DND-41 (cell line): ENCODE measurements at regions not wholly inside any gene's neighbourhood (a gene's known extent, or its start where the extent isn't known, plus 50 kb on each side); places are given as distances from the start of the nearest gene placed in this dataset.

Experiments
- ATAC-seq: fragments of 200-7000 bp; cut with Tn5 transposase; 3 replicates; pipeline ENCODE4 v1.9.1; 2021; ENCODE audit warnings: low read depth; ENCODE audit not compliant: insufficient read depth
- DNase-seq: peaks from one replicate; pipeline ENCODE4 v3.0.0-alpha.2; 2020
- H2AFZ ChIP-seq: 2 replicates; pipeline ENCODE4 v1.6.0; 2012; ENCODE audit warnings: low read depth, low read length
- H3K27ac ChIP-seq: 2 replicates; pipeline ENCODE4 v1.5.1; 2012; ENCODE audit warnings: low read length, inconsistent platforms
- H3K27me3 ChIP-seq: fragments of 200-600 bp; sonication (generic); 2 replicates; pipeline ENCODE4 v1.6.0; 2012; ENCODE audit warnings: low read length, mild to moderate bottlenecking, inconsistent platforms; ENCODE audit not compliant: insufficient read depth, poor library complexity
- H3K36me3 ChIP-seq: 2 replicates; pipeline ENCODE4 v1.5.1; 2012; ENCODE audit warnings: low read length, inconsistent platforms; ENCODE audit not compliant: insufficient read depth
- H3K4me1 ChIP-seq: 2 replicates; pipeline ENCODE4 v1.5.1; 2012; ENCODE audit warnings: mild to moderate bottlenecking, low read length; ENCODE audit not compliant: insufficient read depth
- H3K4me2 ChIP-seq: 2 replicates; pipeline ENCODE4 v1.6.0; 2012; ENCODE audit warnings: mild to moderate bottlenecking, moderate library complexity, low read length, inconsistent platforms; ENCODE audit not compliant: insufficient read depth
- H3K4me3 ChIP-seq, 2 experiments: fragments of 200-600 bp in 1 of 2; shearing (Covaris generic) in 1 of 2; 2 replicates each; pipeline ENCODE4 v1.5.1; 2012 to 2016; ENCODE audit warnings: inconsistent platforms in 2 of 2, low read length in 2 of 2, mild to moderate bottlenecking in 2 of 2, low read depth in 1 of 2, moderate library complexity in 1 of 2
- H3K79me2 ChIP-seq: 2 replicates; pipeline ENCODE4 v1.6.0; 2012; ENCODE audit warnings: low read length, inconsistent platforms; ENCODE audit not compliant: insufficient read depth
- H3K9ac ChIP-seq: 2 replicates; pipeline ENCODE4 v1.6.0; 2012; ENCODE audit warnings: low read depth, mild to moderate bottlenecking, inconsistent platforms, low read length, moderate library complexity
- H3K9me3 ChIP-seq: 2 replicates; pipeline ENCODE4 v1.5.1; 2012; ENCODE audit warnings: low read length, moderate library complexity, mild to moderate bottlenecking, inconsistent platforms; ENCODE audit not compliant: insufficient read depth, severe bottlenecking
- H4K20me1 ChIP-seq: 2 replicates; pipeline ENCODE4 v1.6.0; 2012; ENCODE audit warnings: low read length; ENCODE audit not compliant: insufficient read depth
- CTCF ChIP-seq: IDR thresholded peaks from 2 replicates; pipeline ENCODE4 v1.5.1; 2012; ENCODE audit warnings: borderline replicate concordance, low read length, moderate library complexity, mild to moderate bottlenecking; ENCODE audit not compliant: poor library complexity, severe bottlenecking; ENCODE audit errors: extremely low read depth
- EZH2 ChIP-seq: IDR thresholded peaks from 3 replicates; pipeline ENCODE4 v1.6.1; 2012; ENCODE audit warnings: borderline replicate concordance, low read depth, mild to moderate bottlenecking, moderate library complexity, low read length, inconsistent platforms; ENCODE audit not compliant: severe bottlenecking

DNA sequence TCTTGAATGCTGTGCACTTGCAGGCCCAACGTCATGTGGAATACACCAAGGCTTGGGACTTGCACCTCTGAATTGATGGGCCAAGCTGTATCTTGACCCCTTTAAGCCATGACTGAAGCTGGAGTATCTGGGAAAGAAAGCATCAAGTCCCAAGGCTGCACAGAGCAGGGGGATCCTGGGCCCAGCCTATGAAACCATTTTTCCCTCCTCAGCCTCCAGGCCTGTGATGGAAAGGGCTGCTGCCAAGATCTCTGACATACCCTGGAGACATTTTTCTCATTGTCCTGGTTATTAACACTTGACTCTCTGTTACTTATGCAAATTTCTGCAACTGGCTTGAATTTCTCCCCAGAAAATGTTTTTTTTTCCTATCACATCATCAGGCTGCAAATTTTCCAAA is 174.0 kb upstream of the SNX2 start:
- Histone ChIP-seq H2AFZ (no peak overlapping the region), H4K20me1 (no peaks in the 10 kb centered on the region), H3K27ac (no peak overlapping the region), H3K4me1 (no peaks in the 10 kb centered on the region), H3K9ac (no peak overlapping the region), H3K4me3 (no peak overlapping the region), H3K27me3 (no peaks in the 10 kb centered on the region), H3K9me3 (no peaks in the 10 kb centered on the region), H3K36me3 (no peaks in the 10 kb centered on the region), H3K79me2 (no peaks in the 10 kb centered on the region), H3K4me2 (no peak overlapping the region)
- no peak for TF ChIP-seq CTCF
- TF ChIP-seq EZH2: no peak
- no peak for ATAC-seq
- no peak for DNase-seq

GRCh38 chr5:122602700-122603099 is 172.2 kb upstream of the SNX2 start:
- Histone ChIP-seq H3K4me1 (no peaks in the 10 kb centered on the region), H3K27ac (no peak overlapping the region), H3K4me2 (no peak overlapping the region), H3K4me3 (no peak overlapping the region), H3K36me3 (no peaks in the 10 kb centered on the region), H4K20me1 (no peaks in the 10 kb centered on the region), H3K27me3 (no peaks in the 10 kb centered on the region), H3K79me2 (no peaks in the 10 kb centered on the region), H2AFZ (no peak overlapping the region), H3K9me3 (no peaks in the 10 kb centered on the region), H3K9ac (no peak overlapping the region)
- no peak for TF ChIP-seq EZH2
- TF ChIP-seq CTCF: no peak
- no peak for ATAC-seq
- no peak for DNase-seq

GRCh38 chr5:122605236-122605635 is 169.6 kb upstream of the SNX2 start:
- H3K4me2 ChIP-seq: no peak overlapping the region
- DNase-seq (no peak), ATAC-seq (no peak)
- H3K9ac ChIP-seq: no peak overlapping the region
- no peaks in the 10 kb centered on the region for H4K20me1 ChIP-seq
- no peak overlapping the region for H3K27ac ChIP-seq
- TF ChIP-seq EZH2 (no peak), CTCF (no peak)
- no peaks in the 10 kb centered on the region for H3K9me3 ChIP-seq
- no peaks in the 10 kb centered on the region for H3K27me3 ChIP-seq
- no peak overlapping the region for H3K4me3 ChIP-seq
- H3K36me3 ChIP-seq: no peaks in the 10 kb centered on the region
- no peaks in the 10 kb centered on the region for H3K4me1 ChIP-seq
- no peaks in the 10 kb centered on the region for H3K79me2 ChIP-seq
- H2AFZ ChIP-seq: no peak overlapping the region

- no peak overlapping the region for H3K27ac ChIP-seq
- no peaks in the 10 kb centered on the region for H3K9me3 ChIP-seq
- H4K20me1 ChIP-seq: no peaks in the 10 kb centered on the region
- H3K27me3 ChIP-seq: no peaks in the 10 kb centered on the region
- no peak overlapping the region for H3K4me2 ChIP-seq
- no peak overlapping the region for H3K4me3 ChIP-seq
- no peak overlapping the region for H2AFZ ChIP-seq
- H3K4me1 ChIP-seq: no peaks in the 10 kb centered on the region
- no peak for ATAC-seq
- H3K79me2 ChIP-seq: no peaks in the 10 kb centered on the region
- no peak overlapping the region for H3K9ac ChIP-seq
- no peaks in the 10 kb centered on the region for H3K36me3 ChIP-seq
- no peak for DNase-seq
- TF ChIP-seq EZH2 (no peak), CTCF (no peak)
Measured at GRCh38 chr5:122607818-122608217, 167.1 kb upstream of the SNX2 start.
